GM12878 (cell line): ENCODE measurements at regions not wholly inside any gene's neighbourhood (a gene's known extent, or its start where the extent isn't known, plus 50 kb on each side); places are given as distances from the start of the nearest gene placed in this dataset.

Source experiments
- ATAC-seq: fragments of 200-7000 bp; cut with Tn5 transposase; 3 replicates; pipeline ENCODE4 v1.9.1; 2020; ENCODE audit warnings: mild to moderate bottlenecking, moderate library complexity
- BruUV-seq: library from RNA; stranded (reverse); fragments of 400-500 nt; replicated peaks from 2 replicates; lab custom pipeline; 2021; lab: Mats Ljungman, UMichigan
- CTCF ChIA-PET: fragments of 300-600 bp; sonication (Branson Sonifier 250); formaldehyde crosslinking; extraction: SDS; loops from one replicate; lab custom pipeline; 2021; ENCODE audit warnings: inconsistent platforms; lab: Yijun Ruan, JAX
- POLR2A ChIA-PET: fragments of 350-600 bp; formaldehyde crosslinking; extraction: SDS; loops from one replicate; lab custom pipeline; 2021; ENCODE audit warnings: inconsistent platforms; lab: Charles Lee
- RAD21 ChIA-PET: fragments of 300-600 bp; sonication (Branson Sonifier 250); formaldehyde crosslinking; loops from one replicate; lab custom pipeline; 2023; ENCODE audit warnings: antibody characterized with exemption; ENCODE audit not compliant: unreplicated experiment; lab: Charles Lee
- SMC1A ChIA-PET: fragments of 300-600 bp; sonication (Branson Sonifier 250); formaldehyde crosslinking; loops from one replicate; lab custom pipeline; 2023; ENCODE audit not compliant: unreplicated experiment, uncharacterized antibody; lab: Charles Lee
- DNase-seq: peaks from one replicate; pipeline ENCODE4 v3.0.0-alpha.2; 2011; ENCODE audit warnings: low read depth, low spot score
- FAIRE-seq: peaks from 3 replicates; lab custom pipeline; 2011; peaks lifted over from hg19 to GRCh38; lab: Jason Lieb, UNC
- H2AFZ ChIP-seq: 2 replicates; pipeline ENCODE4 v1.6.0; 2011; ENCODE audit warnings: low read depth, low read length, control low read depth; ENCODE audit not compliant: control insufficient read depth
- H3K27ac ChIP-seq: 2 replicates; pipeline ENCODE4 v1.5.1; 2011; ENCODE audit warnings: control low read depth; ENCODE audit not compliant: control insufficient read depth, insufficient read depth
- H3K27me3 ChIP-seq, 2 experiments: replicated peaks in 1 of 2; 2 replicates each; pipeline versions ENCODE4 v1.6.0 to v1.6.1; 2011; ENCODE audit warnings: low read length in 1 of 2; ENCODE audit not compliant: control insufficient read depth in 2 of 2, insufficient read depth in 2 of 2
- H3K36me3 ChIP-seq, 2 experiments: 2 replicates each; pipeline ENCODE4 v1.5.1; 2011; ENCODE audit warnings: low read length in 1 of 2; ENCODE audit not compliant: control insufficient read depth in 2 of 2, insufficient read depth in 2 of 2
- H3K4me1 ChIP-seq: 2 replicates; pipeline ENCODE4 v1.6.1; 2011; ENCODE audit warnings: mild to moderate bottlenecking, low read length, moderate library complexity, mixed read lengths; ENCODE audit not compliant: control insufficient read depth, insufficient read depth
- H3K4me2 ChIP-seq: 2 replicates; pipeline ENCODE4 v1.6.0; 2011; ENCODE audit warnings: control low read depth; ENCODE audit not compliant: control insufficient read depth, insufficient read depth
- H3K4me3 ChIP-seq: fragments of 200-600 bp; sonication (generic); 2 replicates; pipeline ENCODE4 v1.5.1; 2016
- H3K79me2 ChIP-seq: 2 replicates; pipeline ENCODE4 v1.6.0; 2011; ENCODE audit warnings: low read length; ENCODE audit not compliant: control insufficient read depth, insufficient read depth
- H3K9ac ChIP-seq: 2 replicates; pipeline ENCODE4 v1.8.0; 2011; ENCODE audit warnings: low read length, control low read depth, mixed read lengths; ENCODE audit not compliant: control insufficient read depth, insufficient read depth
- H3K9me3 ChIP-seq: replicated peaks from 3 replicates; pipeline ENCODE4 v1.5.1; 2011; ENCODE audit warnings: mild to moderate bottlenecking, low read length; ENCODE audit not compliant: control insufficient read depth, insufficient read depth
- H4K20me1 ChIP-seq: 2 replicates; pipeline ENCODE4 v1.6.0; 2011; ENCODE audit not compliant: control insufficient read depth, insufficient read depth
- CBFB ChIP-seq: IDR thresholded peaks from 2 replicates; pipeline ENCODE4 v1.6.1; 2016; ENCODE audit warnings: antibody characterized with exemption, low read depth
- DPF2 ChIP-seq: fragments of 450-650 bp; IDR thresholded peaks from 2 replicates; pipeline ENCODE4 v1.6.1; 2017; ENCODE audit warnings: mild to moderate bottlenecking
- GABPA ChIP-seq: IDR thresholded peaks from 2 replicates; pipeline ENCODE4 v1.6.1; 2014; ENCODE audit warnings: antibody characterized with exemption, low read depth, mild to moderate bottlenecking, inconsistent platforms
- JUNB ChIP-seq: IDR thresholded peaks from 2 replicates; pipeline ENCODE4 v1.6.1; 2016; ENCODE audit warnings: antibody characterized with exemption, mild to moderate bottlenecking
- NR2C2 ChIP-seq: IDR thresholded peaks from 2 replicates; pipeline ENCODE4 v1.6.1; 2011; ENCODE audit warnings: borderline replicate concordance, low read depth; ENCODE audit not compliant: control insufficient read depth, insufficient read length
- POLR2AphosphoS5 ChIP-seq: IDR thresholded peaks from 2 replicates; pipeline ENCODE4 v1.6.1; 2011; ENCODE audit warnings: mild to moderate bottlenecking, low read length, inconsistent platforms
- RB1 ChIP-seq: fragments of 450-650 bp; formaldehyde crosslinking; IDR thresholded peaks from 2 replicates; pipeline ENCODE4 v1.6.1; 2017; ENCODE audit warnings: mild to moderate bottlenecking, borderline replicate concordance
- REST ChIP-seq: IDR thresholded peaks from 2 replicates; pipeline ENCODE4 v1.6.1; 2012; ENCODE audit warnings: mild to moderate bottlenecking, low read depth, low read length
- SREBF2 ChIP-seq: IDR thresholded peaks from 2 replicates; pipeline ENCODE4 v1.6.1; 2012; ENCODE audit warnings: mild to moderate bottlenecking, low read length
- STAT1 ChIP-seq: fragments of 450-650 bp; conservative IDR thresholded peaks from 2 replicates; pipeline ENCODE4 v1.6.1; 2014; ENCODE audit warnings: antibody characterized with exemption, mild to moderate bottlenecking
- SUZ12 ChIP-seq: fragments of 200-600 bp; sonication (generic); IDR thresholded peaks from one replicate; pipeline ENCODE4 v1.6.1; 2018; ENCODE audit warnings: antibody characterized with exemption, mild to moderate bottlenecking; ENCODE audit not compliant: unreplicated experiment
- ZZZ3 ChIP-seq: IDR thresholded peaks from 2 replicates; pipeline ENCODE4 v1.6.1; 2011; ENCODE audit warnings: low read depth; ENCODE audit not compliant: control insufficient read depth, insufficient read length
- WGBS: methylation state at CpG from one replicate; pipeline ENCODE4 v1.1.6; 2016; ENCODE audit warnings: low lambda C conversion rate; ENCODE audit not compliant: insufficient replicate concordance, insufficient coverage; ENCODE audit errors: missing lambda C conversion rate; 5-methylcytosine and 5-hydroxymethylcytosine counted together
- in situ Hi-C: fragments of 300-500 bp; cut with MboI; formaldehyde crosslinking; loops from 9 replicates; pipeline ENCODE4 v1.14.3; 2018; ENCODE audit warnings: mixed read lengths
- intact Hi-C: fragments of 100-400 bp; cut with micrococcal nuclease; formaldehyde crosslinking; loops from one replicate; pipeline ENCODE4 v1.14.2; 2022; ENCODE audit not compliant: unreplicated experiment
- TF ChIP-seq, protein P1 (sequence below): fragments of 450-650 bp; conservative IDR thresholded peaks from 2 replicates; pipeline ENCODE4 v1.6.1; 2017; ENCODE audit warnings: mild to moderate bottlenecking, moderate library complexity

DNA sequence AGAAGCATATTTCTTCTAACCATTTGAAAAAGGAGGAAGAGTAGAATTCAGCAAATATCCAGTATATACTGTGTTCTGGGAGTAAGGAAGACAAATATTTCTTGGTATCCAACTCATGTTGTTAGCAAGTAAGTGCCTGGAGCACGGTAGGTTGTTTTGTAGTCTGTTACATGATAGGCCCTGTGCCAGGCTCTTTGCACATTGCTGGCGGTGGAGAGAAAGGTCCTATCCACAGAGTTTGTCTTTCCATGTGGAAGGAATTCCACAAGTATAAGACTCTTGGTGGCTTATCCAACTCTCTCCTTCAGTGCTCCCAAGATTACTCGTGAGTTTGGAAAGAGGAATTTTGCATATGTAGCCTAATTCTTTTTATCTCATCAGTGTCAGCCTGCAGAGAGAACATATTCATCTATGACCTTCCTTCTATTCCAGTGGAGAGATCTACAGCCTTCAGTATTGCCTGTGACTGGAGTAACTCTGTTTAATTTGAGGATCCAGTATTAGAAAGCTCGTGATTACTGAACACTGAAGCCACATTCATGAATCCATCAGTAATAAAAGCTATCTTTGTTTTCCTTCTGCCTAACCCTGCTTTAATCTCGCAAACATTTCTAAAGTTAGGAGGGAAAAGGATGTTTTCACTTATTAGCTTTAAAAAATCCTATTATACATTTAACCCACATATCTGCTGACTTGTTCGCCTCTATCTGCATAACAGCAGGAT lies 183.9 kb upstream of the CSNK1A1L start:
- in situ Hi-C loops: no loop called here
- no TSS peak for BruUV-seq
- intact Hi-C loops: no loop called here
- no peak for TF ChIP-seq ZZZ3
- TF ChIP-seq GABPA: no peak
- no peak for TF ChIP-seq NR2C2
- no peak for TF ChIP-seq CBFB
- no peak for TF ChIP-seq POLR2AphosphoS5
- no peak for TF ChIP-seq REST
- TF ChIP-seq JUNB: no peak
- TF ChIP-seq DPF2: no peak
- no peak for TF ChIP-seq SUZ12
- TF ChIP-seq, protein P1, sequence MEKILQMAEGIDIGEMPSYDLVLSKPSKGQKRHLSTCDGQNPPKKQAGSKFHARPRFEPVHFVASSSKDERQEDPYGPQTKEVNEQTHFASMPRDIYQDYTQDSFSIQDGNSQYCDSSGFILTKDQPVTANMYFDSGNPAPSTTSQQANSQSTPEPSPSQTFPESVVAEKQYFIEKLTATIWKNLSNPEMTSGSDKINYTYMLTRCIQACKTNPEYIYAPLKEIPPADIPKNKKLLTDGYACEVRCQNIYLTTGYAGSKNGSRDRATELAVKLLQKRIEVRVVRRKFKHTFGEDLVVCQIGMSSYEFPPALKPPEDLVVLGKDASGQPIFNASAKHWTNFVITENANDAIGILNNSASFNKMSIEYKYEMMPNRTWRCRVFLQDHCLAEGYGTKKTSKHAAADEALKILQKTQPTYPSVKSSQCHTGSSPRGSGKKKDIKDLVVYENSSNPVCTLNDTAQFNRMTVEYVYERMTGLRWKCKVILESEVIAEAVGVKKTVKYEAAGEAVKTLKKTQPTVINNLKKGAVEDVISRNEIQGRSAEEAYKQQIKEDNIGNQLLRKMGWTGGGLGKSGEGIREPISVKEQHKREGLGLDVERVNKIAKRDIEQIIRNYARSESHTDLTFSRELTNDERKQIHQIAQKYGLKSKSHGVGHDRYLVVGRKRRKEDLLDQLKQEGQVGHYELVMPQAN: no peak
- TF ChIP-seq RB1: no peak
- TF ChIP-seq SREBF2: no peak
- no peak for TF ChIP-seq STAT1
- ChIA-PET RAD21 (no interaction called here), SMC1A (no interaction called here), CTCF (no interaction called here), POLR2A (no interaction called here)
- Histone ChIP-seq H3K4me1 (no peaks in the 10 kb centered on the region), H3K9ac (no peak overlapping the region), H3K4me3 (no peak overlapping the region), H4K20me1 (no peaks in the 10 kb centered on the region), H3K79me2 (no peaks in the 10 kb centered on the region), H3K4me2 (no peak overlapping the region), H2AFZ (no peak overlapping the region), H3K27me3 (no peaks in the 10 kb centered on the region), H3K9me3 (no peaks in the 10 kb centered on the region), H3K36me3 (no peaks in the 10 kb centered on the region), H3K27ac (no peak overlapping the region)
- FAIRE-seq (no peak), DNase-seq (no peak), ATAC-seq (no peak)
- 19% methylated on average over 6 of the region's 6 CpGs for WGBS
